H9 (cell line): ENCODE measurements at regions not wholly inside any gene's neighbourhood (a gene's known extent, or its start where the extent isn't known, plus 50 kb on each side); places are given as distances from the start of the nearest gene placed in this dataset.

Source experiments
- DNase-seq: peaks from one replicate; pipeline ENCODE4 v3.0.0-alpha.2; 2017
- H2AFZ ChIP-seq: one replicate; pipeline ENCODE4 v1.6.1; 2013; ENCODE audit warnings: mild to moderate bottlenecking, low read length, control low read depth, moderate library complexity
- H2AK5ac ChIP-seq: 2 replicates; pipeline ENCODE4 v1.6.1; 2013; ENCODE audit warnings: low read length, control low read depth, mixed read lengths; ENCODE audit not compliant: insufficient read length
- H2BK120ac ChIP-seq: one replicate; pipeline ENCODE4 v1.6.1; 2013; ENCODE audit warnings: low read depth, mild to moderate bottlenecking, low read length, control low read depth, inconsistent platforms; ENCODE audit not compliant: poor library complexity, severe bottlenecking
- H2BK12ac ChIP-seq: 2 replicates; pipeline ENCODE4 v1.6.1; 2013; ENCODE audit warnings: low read length, control low read depth, mixed read lengths, low read depth; ENCODE audit not compliant: insufficient read length
- H2BK15ac ChIP-seq: 2 replicates; pipeline ENCODE4 v1.6.1; 2013; ENCODE audit warnings: low read depth, low read length, control low read depth
- H2BK20ac ChIP-seq: one replicate; pipeline ENCODE4 v1.6.1; 2013; ENCODE audit warnings: low read depth, mild to moderate bottlenecking, low read length, control low read depth, inconsistent platforms; ENCODE audit not compliant: poor library complexity, severe bottlenecking
- H2BK5ac ChIP-seq: 2 replicates; pipeline ENCODE4 v1.6.1; 2013; ENCODE audit warnings: low read length, control low read depth, mixed read lengths; ENCODE audit not compliant: insufficient read length
- H3K14ac ChIP-seq: 2 replicates; pipeline ENCODE4 v1.6.1; 2013; ENCODE audit warnings: low read length, control low read depth; ENCODE audit not compliant: insufficient read depth
- H3K18ac ChIP-seq: 2 replicates; pipeline ENCODE4 v1.6.1; 2013; ENCODE audit warnings: low read depth, mild to moderate bottlenecking, mixed read lengths, low read length, control low read depth; ENCODE audit not compliant: insufficient read length
- H3K23ac ChIP-seq: 2 replicates; pipeline ENCODE4 v1.6.1; 2013; ENCODE audit warnings: low read length, control low read depth, mixed read lengths, low read depth; ENCODE audit not compliant: insufficient read length
- H3K23me2 ChIP-seq: 2 replicates; pipeline ENCODE4 v1.6.1; 2013; ENCODE audit warnings: low read depth, mild to moderate bottlenecking, mixed read lengths, low read length, control low read depth; ENCODE audit not compliant: insufficient read length, poor library complexity, severe bottlenecking
- H3K27ac ChIP-seq: 2 replicates; pipeline ENCODE4 v1.5.1; 2013; ENCODE audit warnings: low read length, control low read depth, mixed read lengths, low read depth; ENCODE audit not compliant: insufficient read length
- H3K27me3 ChIP-seq: 2 replicates; pipeline ENCODE4 v1.6.1; 2013; ENCODE audit warnings: low read length, control low read depth, inconsistent platforms; ENCODE audit not compliant: insufficient read depth
- H3K4ac ChIP-seq: 2 replicates; pipeline ENCODE4 v1.6.1; 2013; ENCODE audit warnings: low read depth, mild to moderate bottlenecking, control low read depth, inconsistent platforms, low read length, moderate library complexity
- H3K4me1 ChIP-seq: 2 replicates; pipeline ENCODE4 v1.6.1; 2013; ENCODE audit warnings: low read length, control low read depth, inconsistent platforms; ENCODE audit not compliant: insufficient read depth
- H3K4me2 ChIP-seq: 2 replicates; pipeline ENCODE4 v1.6.1; 2013; ENCODE audit warnings: low read length, control low read depth, mixed read lengths; ENCODE audit not compliant: insufficient read length, insufficient read depth
- H3K56ac ChIP-seq: 2 replicates; pipeline ENCODE4 v1.6.1; 2013; ENCODE audit warnings: low read depth, mild to moderate bottlenecking, mixed read lengths, low read length, control low read depth; ENCODE audit not compliant: insufficient read length
- H3K79me1 ChIP-seq: 2 replicates; pipeline ENCODE4 v1.6.1; 2013; ENCODE audit warnings: low read depth, mild to moderate bottlenecking, moderate library complexity, low read length, control low read depth, inconsistent platforms; ENCODE audit not compliant: insufficient read depth, poor library complexity, severe bottlenecking
- H3K79me2 ChIP-seq: 2 replicates; pipeline ENCODE4 v1.6.1; 2013; ENCODE audit warnings: low read length, control low read depth, inconsistent platforms; ENCODE audit not compliant: insufficient read depth
- H3K9ac ChIP-seq: 2 replicates; pipeline ENCODE4 v1.6.1; 2013; ENCODE audit warnings: low read length, control low read depth, mixed read lengths; ENCODE audit not compliant: insufficient read length; ENCODE audit errors: extremely low read depth
- H3K9me3 ChIP-seq: one replicate; pipeline ENCODE4 v1.6.1; 2013; ENCODE audit warnings: low read depth, low read length, inconsistent platforms; ENCODE audit not compliant: control insufficient read depth
- H3T11ph ChIP-seq: one replicate; pipeline ENCODE4 v1.6.1; 2013; ENCODE audit warnings: mild to moderate bottlenecking, low read length, control low read depth, inconsistent platforms
- H4K20me1 ChIP-seq: one replicate; pipeline ENCODE4 v1.6.1; 2013; ENCODE audit not compliant: control insufficient read depth, insufficient read length, insufficient read depth
- H4K5ac ChIP-seq: 2 replicates; pipeline ENCODE4 v1.6.1; 2013; ENCODE audit warnings: low read depth, mild to moderate bottlenecking, mixed read lengths, low read length, control low read depth; ENCODE audit not compliant: insufficient read length
- H4K8ac ChIP-seq: replicated peaks from 2 replicates; pipeline ENCODE4 v1.6.1; 2013; ENCODE audit warnings: low read length, control low read depth, mixed read lengths, low read depth; ENCODE audit not compliant: insufficient read length
- H4K91ac ChIP-seq: 2 replicates; pipeline ENCODE4 v1.6.1; 2013; ENCODE audit warnings: low read depth, mild to moderate bottlenecking, moderate library complexity, mixed read lengths, low read length, control low read depth; ENCODE audit not compliant: insufficient read length
- H3K27ac Mint-ChIP-seq, 3 experiments: 2 replicates in 2 of 3; 3 replicates in 1 of 3; pipeline ENCODE4 v1.8.0; 2020 to 2021; ENCODE audit warnings: mixed read lengths in 3 of 3, mild to moderate bottlenecking in 1 of 3, moderate library complexity in 1 of 3
- H3K27me3 Mint-ChIP-seq: 2 replicates; pipeline ENCODE4 v1.8.0; 2021; ENCODE audit warnings: low read depth, mild to moderate bottlenecking, moderate library complexity, mixed read lengths
- H3K36me3 Mint-ChIP-seq, 3 experiments: 2 replicates in 2 of 3; 3 replicates in 1 of 3; pipeline ENCODE4 v1.8.0; 2020 to 2021; ENCODE audit warnings: low read depth in 3 of 3, mixed read lengths in 3 of 3; ENCODE audit not compliant: insufficient read depth in 1 of 3
- H3K4me1 Mint-ChIP-seq, 2 experiments: 2 replicates each; pipeline ENCODE4 v1.8.0; 2020; ENCODE audit warnings: mixed read lengths in 2 of 2
- H3K4me3 Mint-ChIP-seq, 2 experiments: 2 replicates in 1 of 2; 3 replicates in 1 of 2; pipeline ENCODE4 v1.8.0; 2020 to 2021; ENCODE audit warnings: mild to moderate bottlenecking in 2 of 2, mixed read lengths in 2 of 2, moderate library complexity in 1 of 2
- H3K9me3 Mint-ChIP-seq, 2 experiments: 2 replicates in 1 of 2; 3 replicates in 1 of 2; pipeline ENCODE4 v1.8.0; 2020; ENCODE audit warnings: mild to moderate bottlenecking in 2 of 2, mixed read lengths in 2 of 2, moderate library complexity in 1 of 2
- CTCF ChIP-seq: fragments of 200-600 bp; sonication (generic); conservative IDR thresholded peaks from 3 replicates; pipeline ENCODE4 v1.8.0; 2021; ENCODE audit warnings: antibody characterized with exemption, mild to moderate bottlenecking
- WGBS: extraction: QIAGEN DNeasy Blood & Tissue Kit; methylation state at CpG from one replicate; pipeline ENCODE4 v1.1.7; 2013; ENCODE audit warnings: missing lambda C conversion rate, low lambda C conversion rate, mixed read lengths; ENCODE audit not compliant: insufficient read length; ENCODE audit errors: extremely low coverage; 5-methylcytosine and 5-hydroxymethylcytosine counted together

DNA sequence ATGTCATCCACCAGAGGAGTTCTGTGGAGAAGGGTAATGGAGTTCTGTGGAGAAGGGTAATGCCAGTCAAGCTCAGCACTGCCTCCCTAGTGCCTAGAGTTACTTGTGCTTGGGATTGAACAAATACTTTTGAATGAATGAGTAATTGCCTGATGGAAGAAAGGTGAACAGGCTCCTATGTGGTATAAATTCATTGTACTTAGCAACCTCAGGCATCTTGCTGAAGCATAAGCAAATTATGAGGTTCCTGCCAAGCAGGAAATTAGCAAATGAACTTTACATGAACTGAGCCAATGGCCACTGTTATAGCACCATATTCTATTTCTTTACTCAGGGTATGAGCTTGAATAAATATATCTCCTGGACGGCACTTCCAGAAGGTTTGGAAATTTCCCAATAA, 1047.2 kb downstream of the SLC6A15 start:
- Mint-ChIP-seq H3K4me1 (no peaks in the 10 kb centered on the region), H3K9me3 (no peaks in the 10 kb centered on the region; a peak in 1 of 5 replicates), H3K36me3 (peaks cover 0 to 3% (median 0%) of the 10 kb centered on the region in 3 experiments; a peak in 1 of 7 replicates), H3K27me3 (no peaks in the 10 kb centered on the region), H3K27ac (no peak overlapping the region), H3K4me3 (no peak overlapping the region)
- Histone ChIP-seq H2AK5ac (no peak overlapping the region), H3K56ac (no peak overlapping the region), H4K8ac (no peak overlapping the region), H3K18ac (no peak overlapping the region), H3K27ac (no peak overlapping the region), H2BK20ac (no peak overlapping the region), H3K23ac (no peak overlapping the region), H3K4me2 (no peak overlapping the region), H3K9ac (no peak overlapping the region), H2BK120ac (no peak overlapping the region), H3K4me1 (no peaks in the 10 kb centered on the region), H4K91ac (no peak overlapping the region), H2AFZ (no peak overlapping the region), H3K79me2 (no peaks in the 10 kb centered on the region), H4K20me1 (no peaks in the 10 kb centered on the region), H3K9me3 (no peaks in the 10 kb centered on the region), H3T11ph (no peak overlapping the region), H3K27me3 (no peaks in the 10 kb centered on the region), H3K79me1 (no peaks in the 10 kb centered on the region), H4K5ac (no peak overlapping the region), H2BK5ac (no peak overlapping the region), H2BK12ac (no peak overlapping the region), H3K23me2 (no peaks in the 10 kb centered on the region), H3K14ac (no peak overlapping the region), H3K4ac (no peak overlapping the region), H2BK15ac (no peak overlapping the region)
- WGBS: no CpG with 5 or more reads among the region's 1 CpG
- TF ChIP-seq CTCF: no peak
- DNase-seq: no peak
